ENCODE measurements at regions not wholly inside any gene's neighbourhood (a gene's known extent, or its start where the extent isn't known, plus 50 kb on each side); places are given as distances from the start of the nearest gene placed in this dataset.

DNA sequence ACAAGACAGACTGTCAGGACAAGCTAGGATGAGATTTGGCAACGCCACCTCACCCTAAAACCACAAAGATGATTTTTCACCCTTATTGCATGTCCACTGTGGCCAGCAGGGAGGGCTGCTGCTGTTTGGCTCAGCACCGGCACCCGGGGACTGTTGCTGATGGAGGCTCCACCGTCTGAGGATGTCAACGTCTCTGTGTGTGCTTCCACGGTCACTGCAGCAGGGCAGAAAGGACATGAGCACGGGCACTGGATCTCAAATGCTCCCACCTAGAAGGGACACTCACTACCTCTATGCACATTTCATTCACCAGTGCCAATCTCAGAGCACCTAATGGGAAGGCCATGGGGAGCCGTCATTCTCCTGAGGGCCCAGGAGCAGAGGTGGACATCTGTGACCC lies 599.6 kb downstream of the PTPRU start:
- no peak for TF ChIP-seq POLR2A (IDR thresholded peaks at IDR 0.05; ENCODE audit: low read depth, low read length)
- FAIRE-seq: no peak

DNA sequence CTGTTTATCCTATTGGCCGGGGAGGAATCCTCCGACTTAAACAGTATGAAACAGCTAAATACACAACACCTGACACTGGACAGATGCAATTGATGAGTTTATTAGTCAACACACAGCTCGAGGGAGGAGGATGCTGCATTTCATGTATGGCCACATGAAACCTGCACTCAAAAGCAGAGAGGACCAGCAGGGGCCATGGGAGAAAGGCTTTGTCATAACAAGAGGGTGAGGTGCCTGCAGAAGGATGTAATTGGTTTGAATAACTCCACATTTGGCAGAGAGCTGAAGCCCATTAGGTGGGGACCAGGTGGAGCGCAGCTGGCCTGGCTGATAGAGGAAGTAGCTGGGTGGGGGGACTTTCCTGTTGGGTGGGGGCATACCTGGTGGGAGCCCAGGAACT lies 599.1 kb downstream of the PTPRU start:
- TF ChIP-seq POLR2A (IDR thresholded peaks at IDR 0.05; ENCODE audit: low read depth, low read length): no peak
- DNase-seq (ENCODE audit: insufficient read length, low spot score) (no peak), FAIRE-seq (no peak)

More for the DNA sequence above, 599.6 kb downstream of the PTPRU start:
- DNase-seq (ENCODE audit: insufficient read length, low spot score): no peak

DNA sequence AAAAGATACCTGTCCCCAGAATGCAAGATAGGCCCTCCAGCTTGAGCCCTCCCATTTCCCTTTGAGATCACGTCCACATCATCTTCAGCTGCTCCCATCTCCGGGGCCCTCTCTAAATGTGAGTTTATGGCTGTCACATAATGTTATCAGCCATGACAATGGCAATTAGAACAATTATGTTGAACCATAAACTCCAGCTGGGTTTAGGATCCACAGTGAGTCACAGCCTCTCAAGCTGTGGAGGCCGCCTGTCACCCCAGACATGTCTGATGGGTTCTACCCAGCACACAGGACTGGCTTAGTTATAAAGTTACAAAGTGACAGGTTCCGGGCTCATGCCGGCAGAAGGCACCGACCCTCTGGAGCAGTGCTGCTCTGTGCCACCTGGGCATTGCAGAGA lies 597.3 kb downstream of the PTPRU start:
- no peak for DNase-seq (ENCODE audit: insufficient read length, low spot score)
- no peak for FAIRE-seq
- no peak for TF ChIP-seq POLR2A (IDR thresholded peaks at IDR 0.05; ENCODE audit: low read depth, low read length)

DNA sequence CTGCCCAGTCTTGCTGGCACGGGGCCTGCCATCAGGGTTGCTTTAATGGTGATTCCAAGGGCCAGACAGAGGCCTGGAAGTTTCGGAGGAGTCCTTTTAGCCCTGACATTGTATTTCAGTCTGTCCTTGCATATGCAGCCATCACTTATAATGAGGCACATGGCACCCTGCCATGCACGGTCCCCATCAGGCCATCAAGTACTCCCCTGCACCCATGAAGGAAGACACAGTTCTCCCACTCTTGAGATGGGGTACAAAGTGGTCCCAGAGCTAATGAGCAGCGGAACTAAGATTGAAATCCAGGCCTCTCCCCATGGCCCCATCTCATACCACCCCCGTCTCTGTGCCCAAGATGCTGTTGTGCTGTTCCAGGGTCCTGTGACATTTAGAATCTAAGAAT lies 596.6 kb downstream of the PTPRU start:
- DNase-seq (ENCODE audit: insufficient read length, low spot score) (no peak), FAIRE-seq (no peak)
- no peak for TF ChIP-seq POLR2A (IDR thresholded peaks at IDR 0.05; ENCODE audit: low read depth, low read length)

DNA sequence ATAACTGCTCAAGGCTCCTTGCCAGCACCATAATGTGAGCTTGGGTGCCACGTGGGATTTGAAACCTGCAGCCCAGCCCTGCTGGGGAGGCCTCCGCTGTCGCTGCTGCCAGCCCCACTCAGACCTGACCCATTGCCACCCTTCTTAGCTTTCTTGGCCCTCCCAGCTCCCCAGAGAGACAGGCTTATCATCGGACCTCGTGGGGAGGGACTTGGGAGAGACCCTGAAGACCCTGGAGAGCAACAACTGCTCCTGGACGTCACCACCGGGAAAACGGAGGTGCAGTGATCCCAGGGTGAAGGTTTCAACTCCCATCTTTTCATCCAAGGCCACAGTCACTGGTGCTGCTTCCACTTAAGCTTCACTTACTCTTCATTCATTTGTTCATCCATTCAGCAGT lies 596.1 kb downstream of the PTPRU start:
- TF ChIP-seq POLR2A (IDR thresholded peaks at IDR 0.05; ENCODE audit: low read depth, low read length): no peak
- no peak for DNase-seq (ENCODE audit: insufficient read length, low spot score)
- FAIRE-seq: no peak

DNA sequence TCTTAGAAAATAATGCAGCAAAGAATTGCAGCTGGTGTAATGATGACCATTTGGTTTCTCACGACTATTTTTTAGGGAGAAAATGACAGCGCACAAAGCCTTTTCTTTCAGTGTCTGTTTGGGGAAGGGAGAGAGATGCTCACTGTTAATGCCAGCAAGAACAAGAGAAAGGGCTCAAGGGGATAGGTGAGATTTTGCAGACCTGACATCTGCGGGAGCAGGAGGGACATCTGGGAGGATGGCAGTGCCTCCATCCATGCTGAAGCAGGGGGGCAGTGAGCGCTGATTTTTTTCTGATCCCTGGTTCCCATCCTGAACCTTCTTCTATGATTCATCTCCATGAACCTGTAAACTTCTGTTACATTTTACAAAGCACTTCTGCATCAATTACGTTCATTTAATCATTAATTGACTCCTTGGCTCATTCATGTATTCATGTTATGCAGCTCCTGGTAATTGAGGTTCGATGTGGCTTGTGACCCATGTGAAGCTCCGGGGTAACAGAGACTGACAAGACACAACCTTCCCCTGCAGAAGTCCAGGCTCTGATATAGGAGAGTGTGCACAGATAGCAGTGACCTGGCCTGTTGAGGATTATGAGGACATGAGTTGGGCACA lies 595.3 kb downstream of the PTPRU start:
- DNase-seq (ENCODE audit: insufficient read length, low spot score) (no peak), FAIRE-seq (no peak)
- no peak for TF ChIP-seq POLR2A (IDR thresholded peaks at IDR 0.05; ENCODE audit: low read depth, low read length)

DNA sequence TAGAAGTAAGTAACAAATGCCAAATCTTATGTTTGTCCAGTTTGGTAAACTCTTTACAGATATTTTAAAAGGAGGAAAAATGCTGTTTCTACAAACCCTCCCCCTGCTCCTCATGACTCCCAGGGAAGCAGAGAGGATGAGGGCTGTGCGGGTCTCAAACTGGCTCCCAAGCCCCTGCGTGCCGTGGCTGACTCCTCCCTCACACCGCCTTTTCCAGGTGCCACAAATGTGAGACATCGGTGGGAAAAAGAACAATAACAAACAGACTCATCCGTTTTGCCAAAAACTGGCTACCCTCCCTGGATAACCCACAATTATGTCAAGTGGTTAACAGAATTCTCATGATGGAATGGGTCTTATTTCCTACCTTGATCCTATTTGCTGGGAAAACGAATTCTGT lies 594.6 kb downstream of the PTPRU start:
- TF ChIP-seq POLR2A (IDR thresholded peaks at IDR 0.05; ENCODE audit: low read depth, low read length): no peak
- DNase-seq (ENCODE audit: insufficient read length, low spot score): no peak
- no peak for FAIRE-seq

DNA sequence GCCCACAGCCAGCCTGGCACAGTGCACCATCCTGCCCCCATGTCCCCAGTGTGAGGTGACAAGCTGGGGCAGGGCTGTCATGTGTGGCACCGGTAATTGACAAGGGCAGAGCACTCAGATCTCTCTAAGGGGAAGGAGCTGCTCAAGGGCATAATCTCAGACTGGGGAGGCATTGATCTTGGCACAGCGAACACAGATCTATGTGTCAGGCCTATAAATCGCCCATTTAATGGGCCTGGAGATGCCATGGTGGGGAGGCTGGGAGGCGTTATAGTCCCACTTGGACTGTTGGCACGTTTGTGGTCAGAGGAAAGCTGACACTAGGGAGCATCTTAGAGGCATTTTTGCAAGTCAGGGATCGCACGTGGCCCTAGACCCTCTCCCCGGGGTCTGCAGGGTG lies 594.1 kb downstream of the PTPRU start:
- FAIRE-seq (no peak), DNase-seq (ENCODE audit: insufficient read length, low spot score) (no peak)
- no peak for TF ChIP-seq POLR2A (IDR thresholded peaks at IDR 0.05; ENCODE audit: low read depth, low read length)

DNA sequence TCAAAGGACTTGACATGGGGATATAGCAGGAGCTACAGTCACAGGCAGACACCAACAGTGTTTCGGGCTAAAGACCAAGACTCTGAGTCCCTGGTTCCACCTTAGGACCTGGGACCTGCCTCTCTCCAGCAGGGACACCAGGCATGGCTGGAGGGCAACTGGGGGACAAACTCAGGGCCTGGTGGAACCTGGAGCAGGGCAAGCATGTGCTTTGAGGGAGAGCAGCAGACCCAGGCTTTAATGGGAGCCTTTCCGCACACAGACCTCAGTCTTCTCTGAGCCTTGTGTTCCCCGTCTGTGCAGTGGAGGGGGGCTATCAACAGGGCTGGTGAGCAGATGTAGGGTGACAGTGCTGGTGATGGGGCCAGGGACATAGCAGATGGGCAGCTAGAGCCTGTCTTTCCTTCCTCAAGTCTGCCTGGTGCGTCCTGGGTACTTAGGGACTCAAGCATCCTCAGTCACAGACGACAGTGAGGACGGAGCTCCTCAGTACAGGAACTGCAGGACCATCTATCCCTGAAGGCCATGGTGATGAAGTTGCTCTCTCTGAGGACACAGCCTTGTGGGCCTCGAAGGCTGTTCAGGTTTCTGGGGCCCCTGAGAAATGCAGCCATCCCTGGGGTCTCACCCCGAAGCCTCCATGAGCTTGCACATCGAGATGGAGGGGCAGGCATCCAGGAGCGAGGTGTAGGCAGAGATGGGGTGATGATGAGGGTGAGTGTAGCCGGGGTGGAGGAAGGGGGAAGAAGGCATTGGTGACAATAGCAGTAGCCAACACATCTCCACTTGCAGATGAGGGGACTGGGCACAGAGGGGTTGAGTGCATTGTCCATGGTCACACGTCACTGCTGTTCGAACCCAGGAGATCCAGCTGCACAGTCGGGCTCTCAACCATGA lies 593.4 kb downstream of the PTPRU start:
- no peak for DNase-seq (ENCODE audit: insufficient read length, low spot score)
- FAIRE-seq: no peak
- TF ChIP-seq POLR2A (IDR thresholded peaks at IDR 0.05; ENCODE audit: low read depth, low read length): no peak

DNA sequence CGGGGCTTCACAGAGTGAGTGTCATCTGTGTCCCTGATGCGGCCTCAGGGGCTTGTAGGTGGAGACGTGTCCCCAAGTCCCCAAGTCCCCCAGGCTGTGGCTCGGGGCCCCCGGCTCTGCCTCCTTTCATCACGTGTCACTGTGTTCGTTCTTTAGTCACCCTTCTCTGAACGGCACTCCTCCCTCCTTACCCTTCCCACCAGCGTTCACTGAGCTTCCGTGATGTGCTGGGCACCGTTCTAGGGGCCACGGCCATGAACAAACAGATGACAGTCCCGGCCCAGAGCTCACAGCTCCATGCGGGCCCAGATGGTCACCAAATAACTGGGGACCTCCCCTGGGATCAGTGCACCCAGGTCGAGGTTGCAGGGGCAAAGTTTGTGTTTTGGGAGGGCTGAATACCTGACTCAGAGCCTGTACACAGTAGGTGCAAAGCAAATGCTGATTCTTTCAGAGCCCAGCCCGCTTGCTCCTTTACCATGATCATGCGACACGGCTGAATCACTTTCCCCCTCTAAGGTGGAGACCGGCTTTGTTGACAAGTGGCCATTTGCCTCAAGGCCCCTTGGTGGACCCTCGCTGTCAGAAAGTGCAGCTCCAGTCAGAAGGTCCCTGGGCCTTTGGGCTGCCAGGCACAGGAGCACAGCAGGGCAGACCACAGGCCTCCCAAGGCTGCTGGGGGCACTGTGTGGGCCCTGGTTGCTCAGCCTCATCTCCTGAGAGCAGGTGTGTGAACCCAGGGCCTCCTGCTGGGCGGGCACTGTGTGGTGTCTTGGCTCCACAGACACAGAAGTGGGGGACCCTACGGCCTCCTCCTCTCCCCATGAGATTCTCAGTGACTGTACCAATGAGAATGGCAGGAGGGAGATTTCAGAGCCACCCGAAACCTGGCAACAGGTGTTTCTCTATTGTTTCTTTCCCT lies 592.5 kb downstream of the PTPRU start:
- FAIRE-seq: no peak

DNA sequence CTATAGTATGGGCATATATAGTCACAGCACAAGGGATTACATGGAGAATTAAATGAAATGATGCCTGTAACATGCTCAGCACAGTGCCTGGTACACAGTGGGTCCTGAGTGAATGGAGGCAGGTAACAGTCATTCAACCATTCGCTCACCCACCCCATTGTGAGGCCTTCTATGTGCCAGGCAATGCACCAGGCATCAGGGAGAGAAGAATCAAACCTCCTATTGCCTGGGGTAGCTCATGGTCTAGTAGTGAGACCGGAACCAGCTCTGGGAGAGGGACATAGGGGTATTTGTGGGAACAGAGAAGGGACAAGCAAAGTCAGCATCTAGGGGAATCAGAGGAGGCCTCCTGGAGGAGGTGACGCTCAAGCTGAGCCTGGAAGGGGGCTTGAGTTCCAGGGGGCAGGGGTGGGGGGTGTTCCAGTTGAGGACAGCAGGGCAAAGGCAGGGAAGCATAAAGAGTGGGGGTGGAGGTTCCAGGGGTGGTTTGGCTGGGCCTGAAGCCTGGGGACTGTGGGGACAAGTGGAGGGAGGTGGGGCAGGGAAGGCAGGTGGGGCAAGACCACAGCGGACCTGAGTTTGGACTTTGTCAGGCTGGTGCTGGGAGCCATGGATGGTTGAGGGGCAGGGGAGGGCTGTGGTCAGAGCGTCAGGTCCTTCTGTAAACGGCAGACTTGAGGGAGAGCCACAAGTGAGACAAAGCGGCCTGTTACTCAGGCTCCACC lies 591.6 kb downstream of the PTPRU start:
- no peak for TF ChIP-seq POLR2A (IDR thresholded peaks at IDR 0.05; ENCODE audit: low read depth, low read length)
- DNase-seq (ENCODE audit: insufficient read length, low spot score) (no peak), FAIRE-seq (no peak)

More for the DNA sequence above, 592.5 kb downstream of the PTPRU start:
- TF ChIP-seq POLR2A (IDR thresholded peaks at IDR 0.05; ENCODE audit: low read depth, low read length): no peak
- DNase-seq (ENCODE audit: insufficient read length, low spot score): no peak

DNA sequence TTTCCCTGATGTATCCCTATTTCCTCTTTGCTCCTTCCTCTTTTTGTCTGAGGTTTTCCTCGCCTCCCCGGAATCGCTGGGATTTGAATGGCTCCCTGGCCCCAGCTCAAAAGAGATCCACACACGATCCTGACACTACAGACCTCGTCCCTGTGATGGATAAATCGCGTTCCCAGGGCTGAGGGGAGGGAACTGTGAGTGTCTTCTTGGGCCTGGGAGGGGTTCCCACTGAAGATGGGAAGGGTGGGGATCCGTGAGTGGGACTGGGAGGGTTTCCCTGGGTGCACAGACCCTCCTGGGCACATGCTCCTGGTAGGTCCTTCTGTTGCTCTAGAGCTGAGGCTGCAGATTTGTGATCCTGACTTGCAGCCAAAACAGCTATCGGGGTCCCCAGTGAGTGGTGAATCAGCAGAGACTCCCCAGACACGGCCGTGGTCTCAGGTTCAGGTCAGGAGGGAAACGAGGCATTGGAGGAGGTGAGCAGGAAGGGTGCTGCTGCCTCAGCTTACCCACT lies 591.0 kb downstream of the PTPRU start:
- no peak for DNase-seq (ENCODE audit: insufficient read length, low spot score)
- FAIRE-seq: no peak
- no peak for TF ChIP-seq POLR2A (IDR thresholded peaks at IDR 0.05; ENCODE audit: low read depth, low read length)

DNA sequence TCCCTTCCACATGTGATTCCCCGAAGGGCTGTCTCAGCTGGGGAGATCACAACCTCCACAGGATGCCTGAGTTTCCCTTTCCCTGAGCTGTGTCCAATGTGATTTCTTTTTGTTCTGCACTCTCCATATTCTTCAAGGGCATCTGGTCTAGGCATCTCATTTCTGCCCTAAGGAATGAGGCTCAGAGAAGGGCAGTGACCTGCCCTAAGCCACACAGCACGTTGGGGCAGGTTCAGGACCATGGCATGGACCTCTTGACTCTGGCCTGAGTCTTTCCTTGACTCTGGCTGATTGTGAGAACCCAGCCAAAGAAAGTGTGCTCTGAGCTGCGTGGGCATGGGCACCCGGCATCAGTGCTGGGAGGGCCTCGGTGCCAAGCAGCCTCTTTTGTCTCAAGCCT lies 590.3 kb downstream of the PTPRU start:
- DNase-seq (ENCODE audit: insufficient read length, low spot score) (no peak), FAIRE-seq (no peak)
- TF ChIP-seq POLR2A (IDR thresholded peaks at IDR 0.05; ENCODE audit: low read depth, low read length): no peak

All from H54 (cell line).